ENCODE measurements at regions not wholly inside any gene's neighbourhood (a gene's known extent, or its start where the extent isn't known, plus 50 kb on each side); places are given as distances from the start of the nearest gene placed in this dataset.
"Not testable (repeated sequence)": the region's sequence is repeated elsewhere in the genome, so short reads cannot be mapped to it uniquely, and the experiment has no call there.

- not testable (repeated sequence) for TF ChIP-seq CTCF (IDR thresholded peaks at IDR 0.05); SMAD4 (CRISPR knock-in tag; IDR thresholded peaks at IDR 0.05); E2F5 (CRISPR knock-in tag; IDR thresholded peaks at IDR 0.05); HMGA2 (CRISPR knock-in tag; IDR thresholded peaks at IDR 0.05); ESRRA (CRISPR knock-in tag; IDR thresholded peaks at IDR 0.05; ENCODE audit: borderline replicate concordance); ZNF425 (CRISPR knock-in tag; conservative IDR thresholded peaks at IDR 0.05); ZSCAN18 (CRISPR knock-in tag; IDR thresholded peaks at IDR 0.05); IRF2 (CRISPR knock-in tag; IDR thresholded peaks at IDR 0.05; ENCODE audit: borderline replicate concordance, low read depth); ZNF121 (CRISPR knock-in tag; IDR thresholded peaks at IDR 0.05); FOXJ3 (CRISPR knock-in tag; IDR thresholded peaks at IDR 0.05; ENCODE audit: borderline replicate concordance); ATF1 (CRISPR knock-in tag; IDR thresholded peaks at IDR 0.05); TCF7 (CRISPR knock-in tag; IDR thresholded peaks at IDR 0.05; ENCODE audit: low read depth); USF1 (CRISPR knock-in tag; IDR thresholded peaks at IDR 0.05); ATF2 (CRISPR knock-in tag; IDR thresholded peaks at IDR 0.05; ENCODE audit: borderline replicate concordance, low read depth)
Observed at GRCh38 chr15:34522601-34523000, 60.9 kb downstream of the GOLGA8B start.

All from WTC11 (cell line).